Erythroblast (primary cell): ENCODE measurements at regions not wholly inside any gene's neighbourhood (a gene's known extent, or its start where the extent isn't known, plus 50 kb on each side); places are given as distances from the start of the nearest gene placed in this dataset.

ENCODE experiments used
- GATA1 ChIP-seq: IDR thresholded peaks from 2 replicates; pipeline ENCODE4 v1.6.1; 2011; ENCODE audit warnings: low read depth, mild to moderate bottlenecking, control low read depth, low read length, moderate library complexity
- POLR2A ChIP-seq: IDR thresholded peaks from 2 replicates; pipeline ENCODE4 v1.6.1; 2011; ENCODE audit warnings: mild to moderate bottlenecking, low read length

DNA sequence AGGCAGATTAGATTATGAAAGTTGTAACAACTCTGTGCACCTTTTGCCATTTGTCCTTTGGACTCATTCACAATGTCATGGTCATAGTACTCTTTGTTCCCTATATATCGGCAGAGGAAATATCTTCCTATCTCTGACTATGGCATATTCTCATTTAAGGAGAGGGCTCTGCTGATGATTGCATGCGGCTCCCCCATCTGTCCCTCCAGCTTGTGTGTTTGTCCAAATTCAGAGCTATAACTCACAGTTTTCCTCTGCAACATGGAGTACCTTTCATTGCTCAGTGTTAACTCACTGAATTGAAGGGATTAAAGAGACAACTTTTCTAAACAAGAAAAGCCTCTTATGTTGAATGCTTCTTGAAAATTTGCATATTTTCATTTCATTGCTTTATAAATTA, 145.5 kb downstream of the OTUD1 start:
- TF ChIP-seq POLR2A (no peak), GATA1 (no peak)
